PC-9 (cell line): ENCODE measurements at regions not wholly inside any gene's neighbourhood (a gene's known extent, or its start where the extent isn't known, plus 50 kb on each side); places are given as distances from the start of the nearest gene placed in this dataset.

Experiments
- CTCF ChIP-seq: fragments of 200-600 bp; sonication (generic); conservative IDR thresholded peaks from 2 replicates; pipeline ENCODE4 v1.6.1; 2017; ENCODE audit warnings: mixed run types, antibody characterized with exemption, mild to moderate bottlenecking, moderate library complexity
- EZH2 ChIP-seq: fragments of 200-600 bp; sonication (generic); IDR thresholded peaks from 2 replicates; pipeline ENCODE4 v1.8.0; 2017; ENCODE audit warnings: antibody characterized with exemption, low read depth

- TF ChIP-seq CTCF (no peak), EZH2 (no peak)
These were observed 76.2 kb downstream of the PLXNA1 start for GRCh38 chr3:127059072-127059471.
